ENCODE measurements at regions not wholly inside any gene's neighbourhood (a gene's known extent, or its start where the extent isn't known, plus 50 kb on each side); places are given as distances from the start of the nearest gene placed in this dataset.

GRCh38 chr4:38233727-38234480, 273.7 kb downstream of the PTTG2 start:
- DNase-seq (no peak), ATAC-seq (no peak)
- POLR2A ChIA-PET: no interaction called here
- no peak overlapping the region for H3K4me3 Mint-ChIP-seq
- H3K4me1 Mint-ChIP-seq (ENCODE audit: low read depth): peaks cover 2% of the 10 kb centered on the region
- CTCF ChIA-PET: no interaction called here
- H3K36me3 Mint-ChIP-seq (ENCODE audit: low read depth): no peaks in the 10 kb centered on the region
- peaks cover 2% of the 10 kb centered on the region for H3K27me3 Mint-ChIP-seq
- H3K27ac Mint-ChIP-seq: no peak overlapping the region
- no peaks in the 10 kb centered on the region for H3K9me3 Mint-ChIP-seq
- TF ChIP-seq, protein P1, sequence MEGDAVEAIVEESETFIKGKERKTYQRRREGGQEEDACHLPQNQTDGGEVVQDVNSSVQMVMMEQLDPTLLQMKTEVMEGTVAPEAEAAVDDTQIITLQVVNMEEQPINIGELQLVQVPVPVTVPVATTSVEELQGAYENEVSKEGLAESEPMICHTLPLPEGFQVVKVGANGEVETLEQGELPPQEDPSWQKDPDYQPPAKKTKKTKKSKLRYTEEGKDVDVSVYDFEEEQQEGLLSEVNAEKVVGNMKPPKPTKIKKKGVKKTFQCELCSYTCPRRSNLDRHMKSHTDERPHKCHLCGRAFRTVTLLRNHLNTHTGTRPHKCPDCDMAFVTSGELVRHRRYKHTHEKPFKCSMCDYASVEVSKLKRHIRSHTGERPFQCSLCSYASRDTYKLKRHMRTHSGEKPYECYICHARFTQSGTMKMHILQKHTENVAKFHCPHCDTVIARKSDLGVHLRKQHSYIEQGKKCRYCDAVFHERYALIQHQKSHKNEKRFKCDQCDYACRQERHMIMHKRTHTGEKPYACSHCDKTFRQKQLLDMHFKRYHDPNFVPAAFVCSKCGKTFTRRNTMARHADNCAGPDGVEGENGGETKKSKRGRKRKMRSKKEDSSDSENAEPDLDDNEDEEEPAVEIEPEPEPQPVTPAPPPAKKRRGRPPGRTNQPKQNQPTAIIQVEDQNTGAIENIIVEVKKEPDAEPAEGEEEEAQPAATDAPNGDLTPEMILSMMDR (IDR thresholded peaks at IDR 0.05): no peak
- intact Hi-C loops (cut with micrococcal nuclease): no loop called here

- TF ChIP-seq, protein P1 (IDR thresholded peaks at IDR 0.05): no peak
- CTCF ChIA-PET: interaction anchor here (1.2 kb wide), 1 partner anchor 56 kb away, joined by 3 read pairs; no protein-coding TSS in a partner anchor
Observed at GRCh38 chr4:38235354-38235753, 275.2 kb downstream of the PTTG2 start.

GRCh38 chr4:38236003-38236402, 275.8 kb downstream of the PTTG2 start:
- DNase-seq (no peak), ATAC-seq (no peak)
- peaks cover 2% of the 10 kb centered on the region for H3K27me3 Mint-ChIP-seq
- H3K4me3 Mint-ChIP-seq: no peak overlapping the region
- TF ChIP-seq, protein P1 (IDR thresholded peaks at IDR 0.05): no peak
- no peak overlapping the region for H3K27ac Mint-ChIP-seq
- ChIA-PET CTCF (no interaction called here), POLR2A (no interaction called here)
- intact Hi-C loops (cut with micrococcal nuclease): no loop called here
- H3K36me3 Mint-ChIP-seq (ENCODE audit: low read depth): no peaks in the 10 kb centered on the region
- no peaks in the 10 kb centered on the region for H3K9me3 Mint-ChIP-seq
- peaks cover 2% of the 10 kb centered on the region for H3K4me1 Mint-ChIP-seq (ENCODE audit: low read depth)

More at GRCh38 chr4:38235354-38235753, 275.2 kb downstream of the PTTG2 start:
- no peak overlapping the region for H3K4me3 Mint-ChIP-seq
- ATAC-seq (no peak), DNase-seq (no peak)
- no peaks in the 10 kb centered on the region for H3K9me3 Mint-ChIP-seq
- no peaks in the 10 kb centered on the region for H3K36me3 Mint-ChIP-seq (ENCODE audit: low read depth)
- POLR2A ChIA-PET: no interaction called here
- no peak overlapping the region for H3K27ac Mint-ChIP-seq
- peaks cover 2% of the 10 kb centered on the region for H3K4me1 Mint-ChIP-seq (ENCODE audit: low read depth)
- H3K27me3 Mint-ChIP-seq: peaks cover 2% of the 10 kb centered on the region
- intact Hi-C loops (cut with micrococcal nuclease): no loop called here

DNA sequence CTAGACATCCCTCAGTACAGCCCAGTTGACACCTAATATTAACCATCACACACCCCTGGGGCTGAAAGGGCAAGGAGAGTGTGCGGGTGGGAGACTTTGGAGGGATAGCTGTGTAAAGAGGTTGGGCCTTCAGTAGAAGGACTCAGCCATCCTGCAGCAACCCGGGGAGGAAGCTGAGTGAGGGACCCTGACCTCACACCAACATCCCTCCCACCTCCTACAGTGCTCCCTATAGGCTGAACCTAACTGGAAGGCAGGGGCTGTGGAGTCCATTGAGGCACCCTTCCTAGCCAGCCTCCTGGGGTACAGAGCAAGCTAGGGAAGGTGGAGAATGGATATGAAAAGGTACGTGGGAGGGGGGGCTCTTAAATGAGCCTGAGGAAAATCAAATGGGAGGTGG, 276.3 kb downstream of the PTTG2 start:
- Mint-ChIP-seq H3K27ac (no peak overlapping the region), H3K9me3 (no peaks in the 10 kb centered on the region), H3K27me3 (peaks cover 2% of the 10 kb centered on the region), H3K4me1 (ENCODE audit: low read depth) (peaks cover 2% of the 10 kb centered on the region), H3K36me3 (ENCODE audit: low read depth) (no peaks in the 10 kb centered on the region), H3K4me3 (no peak overlapping the region)
- ChIA-PET POLR2A (no interaction called here), CTCF (no interaction called here)
- intact Hi-C loops (cut with micrococcal nuclease): no loop called here
- DNase-seq (no peak), ATAC-seq (no peak)
- TF ChIP-seq, protein P1 (IDR thresholded peaks at IDR 0.05): no peak

- POLR2A ChIA-PET: no interaction called here
- no peak overlapping the region for H3K27ac Mint-ChIP-seq
- no peak for DNase-seq
- H3K4me3 Mint-ChIP-seq: no peak overlapping the region
- ATAC-seq: no peak
- TF ChIP-seq, protein P1 (IDR thresholded peaks at IDR 0.05): no peak
- no peaks in the 10 kb centered on the region for H3K9me3 Mint-ChIP-seq
- peaks cover 2% of the 10 kb centered on the region for H3K4me1 Mint-ChIP-seq (ENCODE audit: low read depth)
- intact Hi-C loops (cut with micrococcal nuclease): no loop called here
- H3K27me3 Mint-ChIP-seq: peaks cover 2% of the 10 kb centered on the region
- H3K36me3 Mint-ChIP-seq (ENCODE audit: low read depth): no peaks in the 10 kb centered on the region
- CTCF ChIA-PET: interaction anchor here (0.8 kb wide), 1 partner anchor 397 kb away, joined by 4 read pairs; no protein-coding TSS in a partner anchor
Observed at GRCh38 chr4:38237139-38237538, 276.9 kb downstream of the PTTG2 start.

Measured in activated CD8-positive, alpha-beta T cell treated with anti-CD3 and anti-CD28 coated beads for 36 hours (primary cell).